Trophoblast cell (in vitro differentiated cells and primary cell): ENCODE measurements at regions not wholly inside any gene's neighbourhood (a gene's known extent, or its start where the extent isn't known, plus 50 kb on each side); places are given as distances from the start of the nearest gene placed in this dataset.

ENCODE experiments used
- DNase-seq, 2 donors: peaks; one replicate each; pipeline ENCODE4 v3.0.0-alpha.2; 2016
- H2AFZ ChIP-seq: 2 replicates; pipeline ENCODE4 v1.6.1; 2013; ENCODE audit warnings: low read length, moderate library complexity, mild to moderate bottlenecking; ENCODE audit not compliant: insufficient read depth, poor library complexity
- H2AK5ac ChIP-seq: 2 replicates; pipeline ENCODE4 v1.6.1; 2013; ENCODE audit warnings: mild to moderate bottlenecking, low read length
- H2BK120ac ChIP-seq: 2 replicates; pipeline ENCODE4 v1.6.1; 2013; ENCODE audit warnings: low read length, mild to moderate bottlenecking, moderate library complexity; ENCODE audit not compliant: insufficient read depth, poor library complexity
- H2BK12ac ChIP-seq: 2 replicates; pipeline ENCODE4 v1.6.1; 2013; ENCODE audit warnings: mild to moderate bottlenecking, low read length, moderate library complexity
- H2BK5ac ChIP-seq: 2 replicates; pipeline ENCODE4 v1.6.1; 2013; ENCODE audit warnings: low read length, low read depth, moderate library complexity, mild to moderate bottlenecking; ENCODE audit not compliant: poor library complexity
- H3K14ac ChIP-seq: 2 replicates; pipeline ENCODE4 v1.6.1; 2013; ENCODE audit warnings: mild to moderate bottlenecking, low read length
- H3K18ac ChIP-seq: 2 replicates; pipeline ENCODE4 v1.6.1; 2013; ENCODE audit warnings: mild to moderate bottlenecking, low read length
- H3K23ac ChIP-seq: 2 replicates; pipeline ENCODE4 v1.6.1; 2013; ENCODE audit warnings: low read length
- H3K27ac ChIP-seq: 2 replicates; pipeline ENCODE4 v1.5.1; 2013; ENCODE audit warnings: low read depth, mild to moderate bottlenecking, inconsistent platforms, low read length, moderate library complexity
- H3K27me3 ChIP-seq: 2 replicates; pipeline ENCODE4 v1.6.1; 2013; ENCODE audit warnings: inconsistent platforms, mild to moderate bottlenecking, low read length, moderate library complexity; ENCODE audit not compliant: insufficient read depth
- H3K36me3 ChIP-seq, 2 experiments: 1 replicate in 1 of 2; 2 replicates in 1 of 2; pipeline ENCODE4 v1.6.1; 2013; ENCODE audit warnings: low read length in 2 of 2, mild to moderate bottlenecking in 2 of 2, moderate library complexity in 1 of 2; ENCODE audit not compliant: insufficient read depth in 2 of 2, control insufficient read depth in 1 of 2
- H3K4ac ChIP-seq: 2 replicates; pipeline ENCODE4 v1.6.1; 2013; ENCODE audit warnings: low read depth, mild to moderate bottlenecking, low read length, moderate library complexity
- H3K4me1 ChIP-seq, 2 experiments: 1 replicate in 1 of 2; 2 replicates in 1 of 2; pipeline ENCODE4 v1.6.1; 2013; ENCODE audit warnings: low read length in 2 of 2, mild to moderate bottlenecking in 2 of 2, moderate library complexity in 1 of 2; ENCODE audit not compliant: insufficient read depth in 2 of 2, control insufficient read depth in 1 of 2
- H3K4me2 ChIP-seq: 2 replicates; pipeline ENCODE4 v1.6.1; 2013; ENCODE audit warnings: inconsistent platforms, mild to moderate bottlenecking, low read length, moderate library complexity
- H3K4me3 ChIP-seq: 2 replicates; pipeline ENCODE4 v1.5.1; 2013; ENCODE audit warnings: mild to moderate bottlenecking, low read depth, low read length, inconsistent platforms
- H3K79me1 ChIP-seq: one replicate; pipeline ENCODE4 v1.6.1; 2013; ENCODE audit warnings: low read length
- H3K79me2 ChIP-seq: 2 replicates; pipeline ENCODE4 v1.6.1; 2013; ENCODE audit warnings: low read length, mild to moderate bottlenecking; ENCODE audit not compliant: control insufficient read depth, insufficient read depth, poor library complexity
- H3K9ac ChIP-seq: 2 replicates; pipeline ENCODE4 v1.6.1; 2013; ENCODE audit warnings: mild to moderate bottlenecking, low read length
- H3K9me3 ChIP-seq: 2 replicates; pipeline ENCODE4 v1.6.1; 2013; ENCODE audit warnings: low read depth, mild to moderate bottlenecking, control low read depth, inconsistent platforms, low read length; ENCODE audit not compliant: insufficient read depth
- H4K12ac ChIP-seq: 2 replicates; pipeline ENCODE4 v1.6.1; 2013; ENCODE audit warnings: low read depth, mild to moderate bottlenecking, low read length, moderate library complexity
- H4K8ac ChIP-seq: 2 replicates; pipeline ENCODE4 v1.6.1; 2013; ENCODE audit warnings: low read depth, mild to moderate bottlenecking, low read length, moderate library complexity
- H4K91ac ChIP-seq: one replicate; pipeline ENCODE4 v1.6.1; 2013; ENCODE audit warnings: low read depth, mild to moderate bottlenecking, low read length, moderate library complexity
- WGBS: extraction: QIAGEN DNeasy Blood & Tissue Kit; methylation state at CpG from one replicate; pipeline ENCODE4 v1.1.7; 2013; ENCODE audit warnings: missing lambda C conversion rate; ENCODE audit not compliant: insufficient read length, insufficient coverage; ENCODE audit errors: extremely low coverage; 5-methylcytosine and 5-hydroxymethylcytosine counted together

GRCh38 chr2:187865025-187865424 is 310.8 kb upstream of the TFPI start:
- no peak overlapping the region for H3K23ac ChIP-seq
- H3K4ac ChIP-seq: no peak overlapping the region
- no peaks in the 10 kb centered on the region for H3K36me3 ChIP-seq
- no peaks in the 10 kb centered on the region for H3K9me3 ChIP-seq
- H3K4me2 ChIP-seq: no peak overlapping the region
- H3K4me1 ChIP-seq: no peaks in the 10 kb centered on the region
- DNase-seq: no peak
- no peak overlapping the region for H3K9ac ChIP-seq
- no peak overlapping the region for H2BK120ac ChIP-seq
- H3K27ac ChIP-seq: no peak overlapping the region
- no peaks in the 10 kb centered on the region for H3K79me2 ChIP-seq
- H3K27me3 ChIP-seq: no peaks in the 10 kb centered on the region
- H2BK12ac ChIP-seq: no peak overlapping the region
- H2AFZ ChIP-seq: no peak overlapping the region
- H3K79me1 ChIP-seq: no peaks in the 10 kb centered on the region
- H2BK5ac ChIP-seq: no peak overlapping the region
- H3K18ac ChIP-seq: no peak overlapping the region
- H4K12ac ChIP-seq: no peak overlapping the region
- no peak overlapping the region for H4K91ac ChIP-seq
- H4K8ac ChIP-seq: no peak overlapping the region
- H2AK5ac ChIP-seq: no peak overlapping the region
- H3K4me3 ChIP-seq: no peak overlapping the region
- no peak overlapping the region for H3K14ac ChIP-seq
- no CpG with 5 or more reads among the region's 4 CpGs for WGBS

- Histone ChIP-seq H3K18ac (no peak overlapping the region), H3K9me3 (no peaks in the 10 kb centered on the region), H3K4me1 (no peaks in the 10 kb centered on the region), H3K79me2 (no peaks in the 10 kb centered on the region), H3K14ac (no peak overlapping the region), H3K4me3 (no peak overlapping the region), H3K27ac (no peak overlapping the region), H3K27me3 (no peaks in the 10 kb centered on the region), H2AK5ac (no peak overlapping the region), H3K4ac (no peak overlapping the region), H3K4me2 (no peak overlapping the region), H2AFZ (no peak overlapping the region), H3K79me1 (no peaks in the 10 kb centered on the region), H2BK5ac (no peak overlapping the region), H3K36me3 (no peaks in the 10 kb centered on the region), H2BK120ac (no peak overlapping the region), H3K23ac (no peak overlapping the region), H3K9ac (no peak overlapping the region), H4K8ac (no peak overlapping the region), H4K12ac (no peak overlapping the region), H2BK12ac (no peak overlapping the region), H4K91ac (no peak overlapping the region)
- DNase-seq: no peak
- no CpG with 5 or more reads among the region's 8 CpGs for WGBS
These were observed 312.9 kb upstream of the TFPI start for GRCh38 chr2:187867165-187867564.

GRCh38 chr2:187869195-187869594 is 315.0 kb upstream of the TFPI start:
- Histone ChIP-seq H3K4me2 (no peak overlapping the region), H4K8ac (no peak overlapping the region), H3K4ac (no peak overlapping the region), H2BK5ac (no peak overlapping the region), H3K27ac (no peak overlapping the region), H2AK5ac (no peak overlapping the region), H3K18ac (no peak overlapping the region), H3K9ac (no peak overlapping the region), H3K36me3 (no peaks in the 10 kb centered on the region), H3K79me2 (no peaks in the 10 kb centered on the region), H3K79me1 (no peaks in the 10 kb centered on the region), H2BK120ac (no peak overlapping the region), H3K23ac (no peak overlapping the region), H3K14ac (no peak overlapping the region), H3K27me3 (no peaks in the 10 kb centered on the region), H3K9me3 (no peaks in the 10 kb centered on the region), H4K91ac (no peak overlapping the region), H3K4me3 (no peak overlapping the region), H2AFZ (no peak overlapping the region), H2BK12ac (no peak overlapping the region), H4K12ac (no peak overlapping the region), H3K4me1 (no peaks in the 10 kb centered on the region)
- no peak for DNase-seq
- WGBS: no CpG with 5 or more reads among the region's 9 CpGs

GRCh38 chr2:187871506-187871905 is 317.3 kb upstream of the TFPI start:
- no peak overlapping the region for H3K14ac ChIP-seq
- H4K91ac ChIP-seq: no peak overlapping the region
- H2BK120ac ChIP-seq: no peak overlapping the region
- no peak overlapping the region for H3K9ac ChIP-seq
- DNase-seq: no peak
- no peaks in the 10 kb centered on the region for H3K36me3 ChIP-seq
- H3K79me1 ChIP-seq: no peaks in the 10 kb centered on the region
- no peak overlapping the region for H3K4me2 ChIP-seq
- no peak overlapping the region for H2BK5ac ChIP-seq
- H3K79me2 ChIP-seq: no peaks in the 10 kb centered on the region
- no peak overlapping the region for H2BK12ac ChIP-seq
- no peaks in the 10 kb centered on the region for H3K4me1 ChIP-seq
- no peaks in the 10 kb centered on the region for H3K27me3 ChIP-seq
- no peak overlapping the region for H2AK5ac ChIP-seq
- no peak overlapping the region for H3K18ac ChIP-seq
- H4K12ac ChIP-seq: no peak overlapping the region
- H3K23ac ChIP-seq: no peak overlapping the region
- H3K27ac ChIP-seq: no peak overlapping the region
- H4K8ac ChIP-seq: no peak overlapping the region
- WGBS: no CpG with 5 or more reads among the region's 3 CpGs
- no peaks in the 10 kb centered on the region for H3K9me3 ChIP-seq
- no peak overlapping the region for H3K4ac ChIP-seq
- H3K4me3 ChIP-seq: no peak overlapping the region
- H2AFZ ChIP-seq: no peak overlapping the region
